HG03139 (cell line): ENCODE measurements at regions not wholly inside any gene's neighbourhood (a gene's known extent, or its start where the extent isn't known, plus 50 kb on each side); places are given as distances from the start of the nearest gene placed in this dataset.

Experiments used
- ATAC-seq: cut with Tn5 transposase; IDR thresholded peaks from one replicate; pipeline ENCODE4 v1.9.1; 2021; ENCODE audit not compliant: unreplicated experiment

GRCh38 chr10:61159253-61159652 lies 215.3 kb upstream of the RHOBTB1 start:
- no peak for ATAC-seq

- ATAC-seq, result no peak
Measured at GRCh38 chr10:61157182-61157581, 213.2 kb upstream of the RHOBTB1 start.

- ATAC-seq, result no peak
Measured at GRCh38 chr10:61153771-61154170, 209.8 kb upstream of the RHOBTB1 start.

- ATAC-seq, result no peak
Measured at GRCh38 chr10:61151059-61151458, 207.1 kb upstream of the RHOBTB1 start.

- ATAC-seq, result no peak
Measured at GRCh38 chr10:61148451-61148850, 204.5 kb upstream of the RHOBTB1 start.

- ATAC-seq, result no peak
Measured at GRCh38 chr10:61142987-61143386, 199.0 kb upstream of the RHOBTB1 start.

- ATAC-seq, result no peak
Measured at GRCh38 chr10:61140765-61141392, 196.9 kb upstream of the RHOBTB1 start.

GRCh38 chr10:61139592-61139953 lies 195.6 kb upstream of the RHOBTB1 start:
- no peak for ATAC-seq

GRCh38 chr10:61138708-61139591 lies 195.0 kb upstream of the RHOBTB1 start:
- ATAC-seq, result no peak

- no peak for ATAC-seq
Measured at GRCh38 chr10:61136139-61136538, 192.2 kb upstream of the RHOBTB1 start.

- peak; percentile 80 for ATAC-seq
Measured at GRCh38 chr10:61135276-61135721, 191.3 kb upstream of the RHOBTB1 start.

GRCh38 chr10:61130366-61130765 lies 186.4 kb upstream of the RHOBTB1 start:
- no peak for ATAC-seq

GRCh38 chr10:61128196-61128595 lies 184.2 kb upstream of the RHOBTB1 start:
- no peak for ATAC-seq

GRCh38 chr10:61125560-61126170 lies 181.7 kb upstream of the RHOBTB1 start:
- peak; percentile 90 for ATAC-seq

GRCh38 chr10:61124756-61125530 lies 181.0 kb upstream of the RHOBTB1 start:
- no peak for ATAC-seq

- peak; percentile 66 for ATAC-seq
Measured at GRCh38 chr10:61120805-61121204, 176.8 kb upstream of the RHOBTB1 start.

- no peak for ATAC-seq
Measured at GRCh38 chr10:61119573-61119972, 175.6 kb upstream of the RHOBTB1 start.

- ATAC-seq, result no peak
Measured at GRCh38 chr10:61115897-61116296, 171.9 kb upstream of the RHOBTB1 start.

- no peak for ATAC-seq
Measured at GRCh38 chr10:61112771-61113170, 168.8 kb upstream of the RHOBTB1 start.

GRCh38 chr10:61110936-61111335 lies 167.0 kb upstream of the RHOBTB1 start:
- no peak for ATAC-seq

- ATAC-seq, result no peak
Measured at GRCh38 chr10:61110188-61110844, 166.3 kb upstream of the RHOBTB1 start.
